ENCODE measurements at regions not wholly inside any gene's neighbourhood (a gene's known extent, or its start where the extent isn't known, plus 50 kb on each side); places are given as distances from the start of the nearest gene placed in this dataset.

DNA sequence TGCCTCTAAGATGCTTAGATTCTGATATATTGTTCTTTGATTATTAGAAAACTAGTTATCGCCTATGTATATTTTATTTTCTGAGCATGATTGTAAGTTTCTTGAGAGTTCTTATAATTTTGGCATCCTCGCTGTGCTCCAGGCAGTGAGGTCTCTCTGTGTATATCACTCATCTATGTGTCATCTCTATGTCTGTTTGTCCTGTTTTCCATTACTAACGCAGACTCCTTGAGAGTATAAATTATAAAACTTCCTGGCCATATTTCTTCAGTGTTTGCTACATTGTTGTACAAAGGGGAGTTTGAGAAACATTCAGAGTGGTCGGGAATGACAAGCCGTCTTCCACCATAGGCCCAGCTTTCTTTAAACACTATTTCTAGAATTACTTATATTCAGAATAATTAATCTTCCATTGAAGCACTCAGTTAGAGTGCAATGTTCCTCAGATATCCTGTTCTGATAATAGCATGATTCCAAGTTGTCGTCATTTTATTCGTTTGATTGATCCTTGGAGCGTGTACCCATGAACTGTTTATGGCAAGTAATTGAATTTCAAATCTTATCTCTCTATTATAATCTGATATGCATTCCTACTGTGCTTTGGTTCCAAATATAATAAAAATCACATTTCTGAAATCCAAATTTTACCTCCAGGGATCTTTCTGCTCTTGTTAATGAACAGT, 206.6 kb downstream of the BAMBI start:
- Histone ChIP-seq H3F3A (replicated peaks; ENCODE audit: low read depth) (no peaks in the 10 kb centered on the region), H3K9me2 (ENCODE audit: insufficient read depth) (no peaks in the 10 kb centered on the region), H3K4me2 (no peak overlapping the region), H2AFZ (no peak overlapping the region), H3K4me1 (ENCODE audit: insufficient read depth) (no peaks in the 10 kb centered on the region), H3K79me2 (replicated peaks; ENCODE audit: insufficient read depth) (no peaks in the 10 kb centered on the region), H3K27ac (ENCODE audit: low read depth) (no peak overlapping the region), H3K36me3 (ENCODE audit: insufficient read depth) (no peaks in the 10 kb centered on the region), H3K27me3 (ENCODE audit: insufficient read depth) (no peaks in the 10 kb centered on the region), H4K20me1 (replicated peaks; ENCODE audit: insufficient read depth) (no peaks in the 10 kb centered on the region; the same call in 1 of the 2 replicates), H3K4me3 (no peak overlapping the region)
- DNase-seq (ENCODE audit: low spot score): no peak
- H3K9me3 Mint-ChIP-seq: no peaks in the 10 kb centered on the region
- H3K4me1 Mint-ChIP-seq: no peaks in the 10 kb centered on the region
- no peak for ATAC-seq
- no peaks in the 10 kb centered on the region for H3K36me3 Mint-ChIP-seq (ENCODE audit: low read depth)
- TF ChIP-seq EZH2phosphoT487 (IDR thresholded peaks at IDR 0.05; ENCODE audit: unreplicated experiment) (no peak), POLR2AphosphoS5 (IDR thresholded peaks at IDR 0.05; ENCODE audit: low read depth) (no peak), NANOG (IDR thresholded peaks at IDR 0.05; ENCODE audit: borderline replicate concordance) (no peak), CREB1 (CRISPR knock-in tag; IDR thresholded peaks at IDR 0.05; ENCODE audit: low read depth) (no peak), EZH2 (IDR thresholded peaks at IDR 0.05; ENCODE audit: low read depth, unreplicated experiment) (no peak), ZNF114 (CRISPR knock-in tag; IDR thresholded peaks at IDR 0.05) (no peak), STAT1 (IDR thresholded peaks at IDR 0.05; ENCODE audit: unreplicated experiment) (no peak), ZNF331 (CRISPR knock-in tag; IDR thresholded peaks at IDR 0.05; ENCODE audit: low read depth) (no peak), JUNB (IDR thresholded peaks at IDR 0.05; ENCODE audit: unreplicated experiment) (no peak)
- TF ChIP-seq, protein P1, sequence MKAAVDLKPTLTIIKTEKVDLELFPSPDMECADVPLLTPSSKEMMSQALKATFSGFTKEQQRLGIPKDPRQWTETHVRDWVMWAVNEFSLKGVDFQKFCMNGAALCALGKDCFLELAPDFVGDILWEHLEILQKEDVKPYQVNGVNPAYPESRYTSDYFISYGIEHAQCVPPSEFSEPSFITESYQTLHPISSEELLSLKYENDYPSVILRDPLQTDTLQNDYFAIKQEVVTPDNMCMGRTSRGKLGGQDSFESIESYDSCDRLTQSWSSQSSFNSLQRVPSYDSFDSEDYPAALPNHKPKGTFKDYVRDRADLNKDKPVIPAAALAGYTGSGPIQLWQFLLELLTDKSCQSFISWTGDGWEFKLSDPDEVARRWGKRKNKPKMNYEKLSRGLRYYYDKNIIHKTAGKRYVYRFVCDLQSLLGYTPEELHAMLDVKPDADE (IDR thresholded peaks at IDR 0.05): no peak
- TF ChIP-seq, protein P2, sequence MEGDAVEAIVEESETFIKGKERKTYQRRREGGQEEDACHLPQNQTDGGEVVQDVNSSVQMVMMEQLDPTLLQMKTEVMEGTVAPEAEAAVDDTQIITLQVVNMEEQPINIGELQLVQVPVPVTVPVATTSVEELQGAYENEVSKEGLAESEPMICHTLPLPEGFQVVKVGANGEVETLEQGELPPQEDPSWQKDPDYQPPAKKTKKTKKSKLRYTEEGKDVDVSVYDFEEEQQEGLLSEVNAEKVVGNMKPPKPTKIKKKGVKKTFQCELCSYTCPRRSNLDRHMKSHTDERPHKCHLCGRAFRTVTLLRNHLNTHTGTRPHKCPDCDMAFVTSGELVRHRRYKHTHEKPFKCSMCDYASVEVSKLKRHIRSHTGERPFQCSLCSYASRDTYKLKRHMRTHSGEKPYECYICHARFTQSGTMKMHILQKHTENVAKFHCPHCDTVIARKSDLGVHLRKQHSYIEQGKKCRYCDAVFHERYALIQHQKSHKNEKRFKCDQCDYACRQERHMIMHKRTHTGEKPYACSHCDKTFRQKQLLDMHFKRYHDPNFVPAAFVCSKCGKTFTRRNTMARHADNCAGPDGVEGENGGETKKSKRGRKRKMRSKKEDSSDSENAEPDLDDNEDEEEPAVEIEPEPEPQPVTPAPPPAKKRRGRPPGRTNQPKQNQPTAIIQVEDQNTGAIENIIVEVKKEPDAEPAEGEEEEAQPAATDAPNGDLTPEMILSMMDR (conservative IDR thresholded peaks at IDR 0.05; ENCODE audit: low read depth in 2 of 2): no peak
- TF ChIP-seq, protein P3, sequence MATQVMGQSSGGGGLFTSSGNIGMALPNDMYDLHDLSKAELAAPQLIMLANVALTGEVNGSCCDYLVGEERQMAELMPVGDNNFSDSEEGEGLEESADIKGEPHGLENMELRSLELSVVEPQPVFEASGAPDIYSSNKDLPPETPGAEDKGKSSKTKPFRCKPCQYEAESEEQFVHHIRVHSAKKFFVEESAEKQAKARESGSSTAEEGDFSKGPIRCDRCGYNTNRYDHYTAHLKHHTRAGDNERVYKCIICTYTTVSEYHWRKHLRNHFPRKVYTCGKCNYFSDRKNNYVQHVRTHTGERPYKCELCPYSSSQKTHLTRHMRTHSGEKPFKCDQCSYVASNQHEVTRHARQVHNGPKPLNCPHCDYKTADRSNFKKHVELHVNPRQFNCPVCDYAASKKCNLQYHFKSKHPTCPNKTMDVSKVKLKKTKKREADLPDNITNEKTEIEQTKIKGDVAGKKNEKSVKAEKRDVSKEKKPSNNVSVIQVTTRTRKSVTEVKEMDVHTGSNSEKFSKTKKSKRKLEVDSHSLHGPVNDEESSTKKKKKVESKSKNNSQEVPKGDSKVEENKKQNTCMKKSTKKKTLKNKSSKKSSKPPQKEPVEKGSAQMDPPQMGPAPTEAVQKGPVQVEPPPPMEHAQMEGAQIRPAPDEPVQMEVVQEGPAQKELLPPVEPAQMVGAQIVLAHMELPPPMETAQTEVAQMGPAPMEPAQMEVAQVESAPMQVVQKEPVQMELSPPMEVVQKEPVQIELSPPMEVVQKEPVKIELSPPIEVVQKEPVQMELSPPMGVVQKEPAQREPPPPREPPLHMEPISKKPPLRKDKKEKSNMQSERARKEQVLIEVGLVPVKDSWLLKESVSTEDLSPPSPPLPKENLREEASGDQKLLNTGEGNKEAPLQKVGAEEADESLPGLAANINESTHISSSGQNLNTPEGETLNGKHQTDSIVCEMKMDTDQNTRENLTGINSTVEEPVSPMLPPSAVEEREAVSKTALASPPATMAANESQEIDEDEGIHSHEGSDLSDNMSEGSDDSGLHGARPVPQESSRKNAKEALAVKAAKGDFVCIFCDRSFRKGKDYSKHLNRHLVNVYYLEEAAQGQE (IDR thresholded peaks at IDR 0.05; ENCODE audit: unreplicated experiment): no peak
- TF ChIP-seq, protein P4, sequence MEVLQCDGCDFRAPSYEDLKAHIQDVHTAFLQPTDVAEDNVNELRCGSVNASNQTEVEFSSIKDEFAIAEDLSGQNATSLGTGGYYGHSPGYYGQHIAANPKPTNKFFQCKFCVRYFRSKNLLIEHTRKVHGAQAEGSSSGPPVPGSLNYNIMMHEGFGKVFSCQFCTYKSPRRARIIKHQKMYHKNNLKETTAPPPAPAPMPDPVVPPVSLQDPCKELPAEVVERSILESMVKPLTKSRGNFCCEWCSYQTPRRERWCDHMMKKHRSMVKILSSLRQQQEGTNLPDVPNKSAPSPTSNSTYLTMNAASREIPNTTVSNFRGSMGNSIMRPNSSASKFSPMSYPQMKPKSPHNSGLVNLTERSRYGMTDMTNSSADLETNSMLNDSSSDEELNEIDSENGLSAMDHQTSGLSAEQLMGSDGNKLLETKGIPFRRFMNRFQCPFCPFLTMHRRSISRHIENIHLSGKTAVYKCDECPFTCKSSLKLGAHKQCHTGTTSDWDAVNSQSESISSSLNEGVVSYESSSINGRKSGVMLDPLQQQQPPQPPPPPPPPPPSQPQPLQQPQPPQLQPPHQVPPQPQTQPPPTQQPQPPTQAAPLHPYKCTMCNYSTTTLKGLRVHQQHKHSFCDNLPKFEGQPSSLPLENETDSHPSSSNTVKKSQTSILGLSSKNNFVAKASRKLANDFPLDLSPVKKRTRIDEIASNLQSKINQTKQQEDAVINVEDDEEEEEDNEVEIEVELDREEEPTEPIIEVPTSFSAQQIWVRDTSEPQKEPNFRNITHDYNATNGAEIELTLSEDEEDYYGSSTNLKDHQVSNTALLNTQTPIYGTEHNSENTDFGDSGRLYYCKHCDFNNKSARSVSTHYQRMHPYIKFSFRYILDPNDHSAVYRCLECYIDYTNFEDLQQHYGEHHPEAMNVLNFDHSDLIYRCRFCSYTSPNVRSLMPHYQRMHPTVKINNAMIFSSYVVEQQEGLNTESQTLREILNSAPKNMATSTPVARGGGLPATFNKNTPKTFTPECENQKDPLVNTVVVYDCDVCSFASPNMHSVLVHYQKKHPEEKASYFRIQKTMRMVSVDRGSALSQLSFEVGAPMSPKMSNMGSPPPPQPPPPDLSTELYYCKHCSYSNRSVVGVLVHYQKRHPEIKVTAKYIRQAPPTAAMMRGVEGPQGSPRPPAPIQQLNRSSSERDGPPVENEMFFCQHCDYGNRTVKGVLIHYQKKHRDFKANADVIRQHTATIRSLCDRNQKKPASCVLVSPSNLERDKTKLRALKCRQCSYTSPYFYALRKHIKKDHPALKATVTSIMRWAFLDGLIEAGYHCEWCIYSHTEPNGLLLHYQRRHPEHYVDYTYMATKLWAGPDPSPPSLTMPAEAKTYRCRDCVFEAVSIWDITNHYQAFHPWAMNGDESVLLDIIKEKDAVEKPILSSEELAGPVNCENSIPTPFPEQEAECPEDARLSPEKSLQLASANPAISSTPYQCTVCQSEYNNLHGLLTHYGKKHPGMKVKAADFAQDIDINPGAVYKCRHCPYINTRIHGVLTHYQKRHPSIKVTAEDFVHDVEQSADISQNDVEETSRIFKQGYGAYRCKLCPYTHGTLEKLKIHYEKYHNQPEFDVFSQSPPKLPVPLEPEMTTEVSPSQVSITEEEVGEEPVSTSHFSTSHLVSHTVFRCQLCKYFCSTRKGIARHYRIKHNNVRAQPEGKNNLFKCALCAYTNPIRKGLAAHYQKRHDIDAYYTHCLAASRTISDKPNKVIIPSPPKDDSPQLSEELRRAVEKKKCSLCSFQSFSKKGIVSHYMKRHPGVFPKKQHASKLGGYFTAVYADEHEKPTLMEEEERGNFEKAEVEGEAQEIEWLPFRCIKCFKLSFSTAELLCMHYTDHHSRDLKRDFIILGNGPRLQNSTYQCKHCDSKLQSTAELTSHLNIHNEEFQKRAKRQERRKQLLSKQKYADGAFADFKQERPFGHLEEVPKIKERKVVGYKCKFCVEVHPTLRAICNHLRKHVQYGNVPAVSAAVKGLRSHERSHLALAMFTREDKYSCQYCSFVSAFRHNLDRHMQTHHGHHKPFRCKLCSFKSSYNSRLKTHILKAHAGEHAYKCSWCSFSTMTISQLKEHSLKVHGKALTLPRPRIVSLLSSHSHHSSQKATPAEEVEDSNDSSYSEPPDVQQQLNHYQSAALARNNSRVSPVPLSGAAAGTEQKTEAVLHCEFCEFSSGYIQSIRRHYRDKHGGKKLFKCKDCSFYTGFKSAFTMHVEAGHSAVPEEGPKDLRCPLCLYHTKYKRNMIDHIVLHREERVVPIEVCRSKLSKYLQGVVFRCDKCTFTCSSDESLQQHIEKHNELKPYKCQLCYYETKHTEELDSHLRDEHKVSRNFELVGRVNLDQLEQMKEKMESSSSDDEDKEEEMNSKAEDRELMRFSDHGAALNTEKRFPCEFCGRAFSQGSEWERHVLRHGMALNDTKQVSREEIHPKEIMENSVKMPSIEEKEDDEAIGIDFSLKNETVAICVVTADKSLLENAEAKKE (CRISPR knock-in tag; IDR thresholded peaks at IDR 0.05): no peak
- no peak overlapping the region for H3K4me3 Mint-ChIP-seq
- peaks cover 2% of the 10 kb centered on the region for H3K27me3 Mint-ChIP-seq (ENCODE audit: insufficient read depth, low read depth, poor library complexity)
- H3K27ac Mint-ChIP-seq: no peak overlapping the region

All from GM23338 (cell line).